ACHN (cell line): ENCODE measurements at regions not wholly inside any gene's neighbourhood (a gene's known extent, or its start where the extent isn't known, plus 50 kb on each side); places are given as distances from the start of the nearest gene placed in this dataset.

Source experiments
- DNase-seq: peaks from one replicate; pipeline ENCODE4 v3.0.0-alpha.2; 2015
- in situ Hi-C: cut with HindIII; loops from 2 replicates; pipeline ENCODE4 v1.10.0; 2017; ENCODE audit warnings: low sequenced_read_pairs, low pct_ligation_motif_present, low pct_unique_long_range_greater_than_20kb

- in situ Hi-C loops: no loop called here
Measured at GRCh38 chr5:27312291-27312893, 274.0 kb upstream of the CDH9 start.

GRCh38 chr5:27311544-27311943 is 273.2 kb upstream of the CDH9 start:
- in situ Hi-C loops: no loop called here
- DNase-seq: no peak

More at GRCh38 chr5:27312291-27312893, 274.0 kb upstream of the CDH9 start:
- no peak for DNase-seq

- in situ Hi-C loops: no loop called here
- peak; percentile 6 for DNase-seq
Measured at GRCh38 chr5:27308153-27308552, 269.8 kb upstream of the CDH9 start.

GRCh38 chr5:27290172-27290571 is 251.8 kb upstream of the CDH9 start:
- DNase-seq: no peak
- in situ Hi-C loops: no loop called here

- DNase-seq: no peak
- in situ Hi-C loops: no loop called here
Measured at GRCh38 chr5:27276119-27276518, 237.7 kb upstream of the CDH9 start.

- DNase-seq: no peak
- in situ Hi-C loops: no loop called here
Measured at GRCh38 chr5:27275345-27275744, 237.0 kb upstream of the CDH9 start.

GRCh38 chr5:27269766-27270165 is 231.4 kb upstream of the CDH9 start:
- in situ Hi-C loops: no loop called here
- no peak for DNase-seq

- DNase-seq: no peak
- in situ Hi-C loops: no loop called here
Measured at GRCh38 chr5:27267209-27267824, 228.9 kb upstream of the CDH9 start.

GRCh38 chr5:27266184-27266583 is 227.8 kb upstream of the CDH9 start:
- DNase-seq: no peak
- in situ Hi-C loops: no loop called here

- DNase-seq: no peak
- in situ Hi-C loops: no loop called here
Measured at GRCh38 chr5:27257696-27258095, 219.3 kb upstream of the CDH9 start.

GRCh38 chr5:27252911-27253310 is 214.5 kb upstream of the CDH9 start:
- DNase-seq: no peak
- in situ Hi-C loops: no loop called here

GRCh38 chr5:27242258-27242626 is 203.9 kb upstream of the CDH9 start:
- in situ Hi-C loops: no loop called here
- DNase-seq: no peak

- DNase-seq: peak; percentile 81
- in situ Hi-C loops: no loop called here
Measured at GRCh38 chr5:27241564-27242257, 203.3 kb upstream of the CDH9 start.

- in situ Hi-C loops: no loop called here
Measured at GRCh38 chr5:27240791-27241190, 202.4 kb upstream of the CDH9 start.

GRCh38 chr5:27234916-27235315 is 196.5 kb upstream of the CDH9 start:
- in situ Hi-C loops: no loop called here
- DNase-seq: no peak

More at GRCh38 chr5:27240791-27241190, 202.4 kb upstream of the CDH9 start:
- no peak for DNase-seq

- DNase-seq: no peak
- in situ Hi-C loops: no loop called here
Measured at GRCh38 chr5:27221410-27221809, 183.0 kb upstream of the CDH9 start.

- no peak for DNase-seq
- in situ Hi-C loops: no loop called here
Measured at GRCh38 chr5:27220752-27221151, 182.4 kb upstream of the CDH9 start.

- in situ Hi-C loops: no loop called here
- DNase-seq: no peak
Measured at GRCh38 chr5:27217977-27218376, 179.6 kb upstream of the CDH9 start.

GRCh38 chr5:27217155-27217956 is 179.0 kb upstream of the CDH9 start:
- in situ Hi-C loops: no loop called here
- peak; percentile 4 for DNase-seq
